ENCODE measurements at regions not wholly inside any gene's neighbourhood (a gene's known extent, or its start where the extent isn't known, plus 50 kb on each side); places are given as distances from the start of the nearest gene placed in this dataset.
"Not testable (repeated sequence)": the region's sequence is repeated elsewhere in the genome, so short reads cannot be mapped to it uniquely, and the experiment has no call there.

DNA sequence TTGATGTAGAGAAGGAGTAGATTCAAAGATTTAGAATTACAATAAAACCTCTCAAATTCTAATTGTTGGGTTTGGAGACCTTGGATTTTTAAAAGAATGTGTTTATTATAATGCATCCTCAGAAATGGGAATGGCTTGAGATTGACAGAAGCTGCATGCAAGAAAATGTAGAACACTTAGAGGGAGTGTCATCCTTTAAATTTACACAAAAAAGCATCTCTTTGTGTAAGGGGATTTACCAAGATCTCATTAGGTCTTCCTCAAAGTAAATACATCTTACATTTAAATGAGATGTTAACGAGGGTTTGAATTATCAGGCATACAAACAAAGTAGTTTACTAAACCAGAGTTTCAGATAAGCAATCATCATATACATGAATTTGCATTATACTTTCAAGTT lies 615.0 kb downstream of the FAM133A start:
- 35 to 57% methylated on average over 1 of the region's 1 CpG for WGBS, 2 donors (ENCODE audit: low coverage in 1 of 2)
- H3K36me3 ChIP-seq = no peaks in the 10 kb centered on the region
- no peak for TF ChIP-seq POLR2A (IDR thresholded peaks at IDR 0.05)
- no peak for TF ChIP-seq POLR2AphosphoS5 (IDR thresholded peaks at IDR 0.05)
- TF ChIP-seq, protein P1, sequence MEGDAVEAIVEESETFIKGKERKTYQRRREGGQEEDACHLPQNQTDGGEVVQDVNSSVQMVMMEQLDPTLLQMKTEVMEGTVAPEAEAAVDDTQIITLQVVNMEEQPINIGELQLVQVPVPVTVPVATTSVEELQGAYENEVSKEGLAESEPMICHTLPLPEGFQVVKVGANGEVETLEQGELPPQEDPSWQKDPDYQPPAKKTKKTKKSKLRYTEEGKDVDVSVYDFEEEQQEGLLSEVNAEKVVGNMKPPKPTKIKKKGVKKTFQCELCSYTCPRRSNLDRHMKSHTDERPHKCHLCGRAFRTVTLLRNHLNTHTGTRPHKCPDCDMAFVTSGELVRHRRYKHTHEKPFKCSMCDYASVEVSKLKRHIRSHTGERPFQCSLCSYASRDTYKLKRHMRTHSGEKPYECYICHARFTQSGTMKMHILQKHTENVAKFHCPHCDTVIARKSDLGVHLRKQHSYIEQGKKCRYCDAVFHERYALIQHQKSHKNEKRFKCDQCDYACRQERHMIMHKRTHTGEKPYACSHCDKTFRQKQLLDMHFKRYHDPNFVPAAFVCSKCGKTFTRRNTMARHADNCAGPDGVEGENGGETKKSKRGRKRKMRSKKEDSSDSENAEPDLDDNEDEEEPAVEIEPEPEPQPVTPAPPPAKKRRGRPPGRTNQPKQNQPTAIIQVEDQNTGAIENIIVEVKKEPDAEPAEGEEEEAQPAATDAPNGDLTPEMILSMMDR (IDR thresholded peaks at IDR 0.05) = no peak
- TF ChIP-seq EP300 (IDR thresholded peaks at IDR 0.05; ENCODE audit: low read depth) = no peak
- H3K27ac ChIP-seq = no peak overlapping the region
- no peak for DNase-seq
- in situ Hi-C loops (cut with MboI; ENCODE audit: low pct_ligation_motif_present in 1 of 4, low pct_unique_long_range_greater_than_20kb in 1 of 4, low sequenced_read_pairs in 3 of 4) = no loop called here
- H3K27me3 ChIP-seq = no peaks in the 10 kb centered on the region
- no peaks in the 10 kb centered on the region for H3K9me3 ChIP-seq
- H3K4me1 ChIP-seq = no peaks in the 10 kb centered on the region
- no peak overlapping the region for H3K4me3 ChIP-seq
- intact Hi-C loops (cut with DNase I; ENCODE audit: low total_unique reads) = no loop called here

DNA sequence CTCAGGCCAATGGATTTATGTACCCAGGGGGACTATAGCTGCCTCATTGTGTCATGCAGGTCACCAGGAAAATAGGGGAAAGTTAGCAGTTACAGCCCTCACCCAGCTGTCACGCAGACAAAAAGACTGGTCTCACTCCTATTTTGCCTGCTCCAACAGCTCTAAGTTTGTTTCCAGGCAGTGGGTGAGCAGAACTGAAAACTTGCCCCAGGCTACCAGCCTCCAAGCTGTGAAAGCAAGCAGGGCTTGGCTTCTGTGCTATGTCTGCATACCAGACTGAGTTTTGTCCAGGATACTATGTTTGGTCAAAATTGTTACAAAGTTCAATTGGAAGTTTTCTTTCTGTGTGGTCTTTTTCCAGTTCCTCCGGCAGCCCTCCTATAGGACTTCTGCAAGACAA lies 628.4 kb downstream of the FAM133A start:
- Histone ChIP-seq H3K4me3 (no peak overlapping the region), H3K27me3 (no peaks in the 10 kb centered on the region), H3K36me3 (no peaks in the 10 kb centered on the region), H3K4me1 (no peaks in the 10 kb centered on the region), H3K9me3 (no peaks in the 10 kb centered on the region), H3K27ac (no peak overlapping the region)
- in situ Hi-C loops (cut with MboI; ENCODE audit: low pct_ligation_motif_present in 1 of 4, low pct_unique_long_range_greater_than_20kb in 1 of 4, low sequenced_read_pairs in 3 of 4) = no loop called here
- DNase-seq = no peak
- WGBS, 2 donors (ENCODE audit: low coverage in 1 of 2) = 88% methylated on average over 2 of the region's 2 CpGs; no CpG with 5 or more reads in 1 of the 2 donors
- intact Hi-C loops (cut with DNase I; ENCODE audit: low total_unique reads) = no loop called here
- TF ChIP-seq EP300 (IDR thresholded peaks at IDR 0.05; ENCODE audit: low read depth) = no peak
- TF ChIP-seq, protein P1 (IDR thresholded peaks at IDR 0.05) = no peak
- TF ChIP-seq POLR2AphosphoS5 (IDR thresholded peaks at IDR 0.05) = no peak
- no peak for TF ChIP-seq POLR2A (IDR thresholded peaks at IDR 0.05)

DNA sequence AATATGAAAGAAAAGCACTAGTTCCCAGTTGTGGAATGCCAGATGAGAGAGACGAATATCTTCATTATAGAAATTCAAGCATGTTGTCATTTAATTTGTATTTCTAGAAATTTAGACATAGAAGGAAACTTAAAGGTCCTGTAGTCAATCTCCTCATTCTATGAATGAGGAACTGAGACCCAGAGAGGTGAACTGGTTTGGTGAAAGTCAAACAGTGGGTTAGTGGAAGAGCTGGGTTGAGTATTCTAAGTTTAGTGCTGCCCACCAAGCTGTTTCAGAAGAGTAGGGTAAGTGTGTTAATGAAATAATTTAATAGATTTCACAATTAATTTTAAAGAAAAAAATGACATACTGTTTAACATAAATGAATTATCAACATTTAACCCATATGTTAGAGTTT lies 655.2 kb downstream of the FAM133A start:
- in situ Hi-C loops (cut with MboI; ENCODE audit: low pct_ligation_motif_present in 1 of 4, low pct_unique_long_range_greater_than_20kb in 1 of 4, low sequenced_read_pairs in 3 of 4) (no loop called here), intact Hi-C loops (cut with DNase I; ENCODE audit: low total_unique reads) (loop anchor here (10.0 kb wide), 1 partner anchor 406 kb away; no protein-coding TSS in a partner anchor)
- 71 to 76% methylated on average over 1 of the region's 1 CpG for WGBS, 2 donors (ENCODE audit: low coverage in 1 of 2)
- Histone ChIP-seq H3K4me3 (no peak overlapping the region), H3K4me1 (no peaks in the 10 kb centered on the region), H3K27ac (no peak overlapping the region), H3K36me3 (no peaks in the 10 kb centered on the region), H3K27me3 (no peaks in the 10 kb centered on the region), H3K9me3 (no peaks in the 10 kb centered on the region)
- no peak for TF ChIP-seq EP300 (IDR thresholded peaks at IDR 0.05; ENCODE audit: low read depth)
- no peak for TF ChIP-seq POLR2AphosphoS5 (IDR thresholded peaks at IDR 0.05)
- TF ChIP-seq, protein P1 (IDR thresholded peaks at IDR 0.05) = no peak
- no peak for TF ChIP-seq POLR2A (IDR thresholded peaks at IDR 0.05)
- no peak for DNase-seq

DNA sequence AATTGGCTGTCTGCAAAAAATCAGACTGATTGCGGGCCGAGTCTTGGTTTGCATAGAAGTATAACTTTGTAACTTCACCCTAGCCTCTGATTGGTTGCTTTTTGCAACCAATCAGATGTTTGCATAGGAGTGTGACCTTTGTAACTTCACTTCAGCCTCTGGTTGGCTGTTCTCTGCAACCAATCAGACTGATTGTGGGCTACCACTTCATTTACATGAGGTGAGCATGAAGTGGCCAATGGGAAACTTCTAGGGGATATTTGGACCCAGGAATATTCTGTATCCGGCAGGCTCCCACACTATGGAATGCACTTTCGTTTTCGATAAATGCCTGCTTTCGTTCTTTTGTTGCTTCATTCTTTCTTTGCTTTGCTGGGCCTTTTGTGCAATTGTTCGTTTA lies 667.7 kb downstream of the FAM133A start:
- H3K4me3 ChIP-seq; H3K27ac ChIP-seq; intact Hi-C loops (cut with DNase I; ENCODE audit: low total_unique reads); H3K9me3 ChIP-seq; H3K4me1 ChIP-seq; H3K36me3 ChIP-seq; in situ Hi-C loops (cut with MboI; ENCODE audit: low pct_ligation_motif_present in 1 of 4, low pct_unique_long_range_greater_than_20kb in 1 of 4, low sequenced_read_pairs in 3 of 4); H3K27me3 ChIP-seq; DNase-seq: not testable (repeated sequence)
- WGBS, 2 donors (ENCODE audit: low coverage in 1 of 2) = 80 to 85% methylated on average over 2 to 7 of the region's 7 CpGs

DNA sequence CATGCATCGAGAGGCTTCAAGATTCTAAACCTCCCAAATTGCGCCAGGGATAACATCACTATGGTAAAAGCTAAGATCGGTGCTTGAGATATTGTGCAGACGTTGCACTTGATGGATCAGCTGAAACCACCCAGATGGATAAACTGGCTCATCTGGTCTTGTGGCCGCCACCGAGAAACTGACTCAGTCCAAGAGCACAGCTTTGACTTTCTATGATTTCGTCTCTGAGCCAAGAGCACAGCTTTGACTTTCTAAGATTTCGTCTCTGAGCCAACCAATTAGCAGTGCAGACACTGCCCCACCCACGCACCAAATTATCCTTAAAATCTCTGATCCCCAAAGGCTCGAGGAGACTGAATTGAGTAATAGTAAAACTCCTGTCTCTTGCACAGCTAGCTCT lies 687.2 kb downstream of the FAM133A start:
- Histone ChIP-seq H3K9me3 (no peaks in the 10 kb centered on the region), H3K4me3 (no peak overlapping the region), H3K4me1 (no peaks in the 10 kb centered on the region), H3K36me3 (no peaks in the 10 kb centered on the region), H3K27ac (no peak overlapping the region), H3K27me3 (no peaks in the 10 kb centered on the region)
- TF ChIP-seq POLR2A (IDR thresholded peaks at IDR 0.05) = no peak
- TF ChIP-seq, protein P1 (IDR thresholded peaks at IDR 0.05) = no peak
- TF ChIP-seq POLR2AphosphoS5 (IDR thresholded peaks at IDR 0.05) = no peak
- no peak for TF ChIP-seq EP300 (IDR thresholded peaks at IDR 0.05; ENCODE audit: low read depth)
- no peak for DNase-seq
- intact Hi-C loops (cut with DNase I; ENCODE audit: low total_unique reads) = no loop called here
- in situ Hi-C loops (cut with MboI; ENCODE audit: low pct_ligation_motif_present in 1 of 4, low pct_unique_long_range_greater_than_20kb in 1 of 4, low sequenced_read_pairs in 3 of 4) = no loop called here
- 87% methylated on average over 10 of the region's 10 CpGs; no CpG with 5 or more reads in 1 of the 2 donors for WGBS, 2 donors (ENCODE audit: low coverage in 1 of 2)
